HCT116 (cell line): ENCODE measurements at regions not wholly inside any gene's neighbourhood (a gene's known extent, or its start where the extent isn't known, plus 50 kb on each side); places are given as distances from the start of the nearest gene placed in this dataset.

Experiments
- ATAC-seq: fragments of 200-7000 bp; cut with Tn5 transposase; 2 replicates; pipeline ENCODE4 v1.9.1; 2020; ENCODE audit warnings: mild to moderate bottlenecking, moderate library complexity
- BruUV-seq: library from RNA; stranded (reverse); fragments of 400-500 nt; replicated peaks from 2 replicates; lab custom pipeline; 2021; lab: Mats Ljungman, UMichigan
- CTCF ChIA-PET: fragments of 300-600 bp; sonication (Branson Sonifier 250); formaldehyde crosslinking; loops from one replicate; lab custom pipeline; 2021; ENCODE audit warnings: antibody characterized with exemption; lab: Charles Lee
- POLR2A ChIA-PET: fragments of 300-600, 350-600 bp; sonication (Branson Sonifier 250); formaldehyde crosslinking; loops from one replicate; lab custom pipeline; 2021; ENCODE audit warnings: antibody characterized with exemption; lab: Charles Lee
- RAD21 ChIA-PET, 2 experiments: fragments of 300-600 bp; sonication (Branson Sonifier 250); formaldehyde crosslinking; loops; one replicate each; lab custom pipeline; 2023; ENCODE audit warnings: low total read pairs in 2 of 2; ENCODE audit not compliant: uncharacterized antibody in 2 of 2, unreplicated experiment in 2 of 2, low non-redundant PET in 1 of 2; lab: Charles Lee
- DNase-seq: peaks from one replicate; pipeline ENCODE4 v3.0.0-alpha.2; 2010; ENCODE audit warnings: low read depth, low spot score
- H2AFZ ChIP-seq: fragments of 200-600 bp; shearing (Covaris generic), sonication (generic); 2 replicates; pipeline ENCODE4 v1.6.1; 2017; ENCODE audit warnings: low read depth, mixed run types, mixed read lengths, antibody characterized with exemption, low read length; ENCODE audit not compliant: poor library complexity, severe bottlenecking
- H3K27ac ChIP-seq: 2 replicates; pipeline ENCODE4 v1.5.1; 2012; ENCODE audit warnings: low read depth, low read length
- H3K27me3 ChIP-seq: fragments of 200-600 bp; sonication (generic); 2 replicates; pipeline ENCODE4 v1.6.1; 2016; ENCODE audit warnings: mixed run types, low read length, mixed read lengths; ENCODE audit not compliant: insufficient read depth
- H3K36me3 ChIP-seq, 2 experiments: fragments of 200-500 bp in 1 of 2; fragments of 200-600 bp in 1 of 2; sonication (Bioruptor generic) in 1 of 2; sonication (generic) in 1 of 2; 2 replicates each; pipeline versions ENCODE4 v1.5.1 to v1.6.1; 2014 to 2016; ENCODE audit warnings: low read length in 2 of 2, inconsistent platforms in 1 of 2, mixed read lengths in 1 of 2, mixed run types in 1 of 2; ENCODE audit not compliant: insufficient read depth in 2 of 2, control insufficient read depth in 1 of 2
- H3K4me1 ChIP-seq, 2 experiments: fragments of 200-600 bp in 1 of 2; sonication (generic) in 1 of 2; 2 replicates each; pipeline versions ENCODE4 v1.5.1 to v1.6.1; 2012 to 2017; ENCODE audit warnings: low read length in 2 of 2, inconsistent platforms in 1 of 2, mild to moderate bottlenecking in 1 of 2, mixed read lengths in 1 of 2, mixed run types in 1 of 2, moderate library complexity in 1 of 2; ENCODE audit not compliant: insufficient read depth in 2 of 2, control insufficient read depth in 1 of 2
- H3K4me2 ChIP-seq: fragments of 200-600 bp; sonication (generic); 2 replicates; pipeline ENCODE4 v1.6.1; 2017; ENCODE audit warnings: mixed run types, low read length, mixed read lengths
- H3K4me3 ChIP-seq, 2 experiments: fragments of 200-600 bp in 1 of 2; sonication (generic) in 1 of 2; replicated peaks in 1 of 2; 2 replicates each; pipeline ENCODE4 v1.5.1; 2011 to 2016; ENCODE audit warnings: low read length in 2 of 2, control low read depth in 1 of 2, low read depth in 1 of 2, mild to moderate bottlenecking in 1 of 2, mixed read lengths in 1 of 2, mixed run types in 1 of 2
- H3K79me2 ChIP-seq: fragments of 200-600 bp; sonication (generic); 2 replicates; pipeline ENCODE4 v1.6.1; 2017; ENCODE audit warnings: mild to moderate bottlenecking, mixed run types, low read length, moderate library complexity, mixed read lengths; ENCODE audit not compliant: insufficient read depth
- H3K9ac ChIP-seq: fragments of 200-600 bp; sonication (generic); 2 replicates; pipeline ENCODE4 v1.6.1; 2016; ENCODE audit warnings: low read length, mixed read lengths
- H3K9me2 ChIP-seq: fragments of 200-600 bp; sonication (generic), shearing (Covaris generic); 2 replicates; pipeline ENCODE4 v1.6.1; 2017; ENCODE audit warnings: mixed run types, mild to moderate bottlenecking, moderate library complexity; ENCODE audit not compliant: insufficient read depth
- H3K9me3 ChIP-seq, 2 experiments: fragments of 200-500 bp in 1 of 2; fragments of 200-600 bp in 1 of 2; sonication (Bioruptor generic) in 1 of 2; sonication (generic) in 1 of 2; 2 replicates each; pipeline ENCODE4 v1.6.1; 2014 to 2017; ENCODE audit warnings: low read length in 2 of 2, mixed read lengths in 2 of 2, inconsistent platforms in 1 of 2, low read depth in 1 of 2, mild to moderate bottlenecking in 1 of 2, mixed run types in 1 of 2, moderate library complexity in 1 of 2; ENCODE audit not compliant: control insufficient read depth in 1 of 2, insufficient read depth in 1 of 2
- H4K20me1 ChIP-seq: fragments of 200-600 bp; sonication (generic), shearing (Covaris generic); 2 replicates; pipeline ENCODE4 v1.6.1; 2017; ENCODE audit warnings: mixed run types, mild to moderate bottlenecking, moderate library complexity; ENCODE audit not compliant: insufficient read depth
- EGR1 ChIP-seq: IDR thresholded peaks from 2 replicates; pipeline ENCODE4 v1.6.1; 2012; ENCODE audit warnings: low read depth
- EZH2 ChIP-seq: fragments of 200-600 bp; sonication (generic); IDR thresholded peaks from 2 replicates; pipeline ENCODE4 v1.6.1; 2017; ENCODE audit warnings: antibody characterized with exemption, mixed run types
- EZH2phosphoT487 ChIP-seq: fragments of 200-600 bp; IDR thresholded peaks from 2 replicates; pipeline ENCODE4 v1.6.1; 2018; ENCODE audit warnings: antibody characterized with exemption, borderline replicate concordance
- FOSL1 ChIP-seq: IDR thresholded peaks from 2 replicates; pipeline ENCODE4 v1.6.1; 2012; ENCODE audit warnings: low read depth
- RAD21 ChIP-seq: IDR thresholded peaks from 2 replicates; pipeline ENCODE4 v1.6.1; 2012; ENCODE audit warnings: low read depth, mild to moderate bottlenecking
- SIN3A ChIP-seq: IDR thresholded peaks from 2 replicates; pipeline ENCODE4 v1.6.1; 2012; ENCODE audit warnings: low read depth
- SP1 ChIP-seq: IDR thresholded peaks from 2 replicates; pipeline ENCODE4 v1.6.1; 2012; ENCODE audit warnings: low read depth
- SRF ChIP-seq: IDR thresholded peaks from 2 replicates; pipeline ENCODE4 v1.6.1; 2012; ENCODE audit warnings: low read depth
- TCF7L2 ChIP-seq: IDR thresholded peaks from 2 replicates; pipeline ENCODE4 v1.7.0; 2011; ENCODE audit warnings: borderline replicate concordance, inconsistent platforms; ENCODE audit not compliant: insufficient read depth, insufficient read length; ENCODE audit errors: extremely low read depth
- YY1 ChIP-seq: IDR thresholded peaks from 2 replicates; pipeline ENCODE4 v1.6.1; 2011; ENCODE audit warnings: low read length, low read depth, moderate library complexity, mild to moderate bottlenecking; ENCODE audit not compliant: insufficient replicate concordance; ENCODE audit errors: extremely low read depth
- ZFX ChIP-seq: fragments of 450-650 bp; IDR thresholded peaks from 2 replicates; pipeline ENCODE4 v1.6.1; 2017
- ZNF274 ChIP-seq: fragments of 200-500 bp; sonication (Bioruptor generic); IDR thresholded peaks from 2 replicates; pipeline ENCODE4 v1.6.1; 2014; ENCODE audit warnings: mild to moderate bottlenecking, low read depth, low read length, inconsistent platforms
- intact Hi-C: fragments of 100-400 bp; cut with micrococcal nuclease; formaldehyde crosslinking; loops from 2 replicates; pipeline ENCODE4 v1.10.0; 2022
- TF ChIP-seq, protein P1 (sequence below), 3 experiments: fragments of 200-600 bp in 1 of 3; sonication (generic) in 1 of 3; IDR thresholded peaks in 2 of 3; conservative IDR thresholded peaks in 1 of 3; 2 replicates each; pipeline ENCODE4 v1.5.1; 2012 to 2017; ENCODE audit warnings: low read depth in 2 of 3, low read length in 2 of 3, antibody characterized with exemption in 1 of 3, borderline replicate concordance in 1 of 3, control low read depth in 1 of 3, mild to moderate bottlenecking in 1 of 3, mixed read lengths in 1 of 3, mixed run types in 1 of 3, moderate library complexity in 1 of 3; ENCODE audit not compliant: insufficient read depth in 1 of 3
- TF ChIP-seq, protein P2 (sequence below): IDR thresholded peaks from 2 replicates; pipeline ENCODE4 v1.6.1; 2012
- TF ChIP-seq, protein P3 (sequence below): IDR thresholded peaks from 2 replicates; pipeline ENCODE4 v1.6.1; 2012

DNA sequence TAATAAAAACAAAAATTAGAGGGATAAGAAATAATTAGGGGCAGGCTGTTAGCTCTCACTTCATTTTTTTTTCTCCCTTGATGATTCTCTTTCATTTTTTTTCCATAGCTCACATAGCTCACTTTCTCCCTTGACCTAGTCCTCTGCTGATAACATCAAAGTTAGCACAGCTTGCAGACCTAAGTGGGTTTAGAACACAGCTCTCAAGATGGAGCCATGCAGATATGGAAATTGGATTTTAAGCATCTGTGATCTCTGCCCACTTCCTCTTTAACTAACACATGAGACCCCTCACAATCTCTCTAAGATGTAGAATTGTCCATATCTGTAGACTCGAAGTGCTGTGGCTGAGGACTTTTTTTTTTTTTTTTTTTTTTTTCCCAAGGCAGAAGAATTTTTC, 257.1 kb downstream of the SOX4 start:
- H3K79me2 ChIP-seq, result no peaks in the 10 kb centered on the region
- no peak overlapping the region for H3K4me3 ChIP-seq
- H3K4me2 ChIP-seq, result no peak overlapping the region
- intact Hi-C loops, result no loop called here
- no peaks in the 10 kb centered on the region for H3K9me3 ChIP-seq
- ChIA-PET POLR2A (interaction anchor here (0.7 kb wide), 1 partner anchor 26 kb away, joined by 3 read pairs; no protein-coding TSS in a partner anchor), RAD21 (no interaction called here), CTCF (no interaction called here)
- H3K36me3 ChIP-seq, result no peaks in the 10 kb centered on the region
- H3K27ac ChIP-seq, result no peak overlapping the region
- H3K4me1 ChIP-seq, result no peaks in the 10 kb centered on the region
- no peak overlapping the region for H2AFZ ChIP-seq
- H3K27me3 ChIP-seq, result no peaks in the 10 kb centered on the region
- H3K9ac ChIP-seq, result no peak overlapping the region
- no peak for DNase-seq
- no peak for ATAC-seq
- no peak for TF ChIP-seq TCF7L2
- TF ChIP-seq RAD21, result no peak
- TF ChIP-seq SRF, result no peak
- TF ChIP-seq, protein P1, sequence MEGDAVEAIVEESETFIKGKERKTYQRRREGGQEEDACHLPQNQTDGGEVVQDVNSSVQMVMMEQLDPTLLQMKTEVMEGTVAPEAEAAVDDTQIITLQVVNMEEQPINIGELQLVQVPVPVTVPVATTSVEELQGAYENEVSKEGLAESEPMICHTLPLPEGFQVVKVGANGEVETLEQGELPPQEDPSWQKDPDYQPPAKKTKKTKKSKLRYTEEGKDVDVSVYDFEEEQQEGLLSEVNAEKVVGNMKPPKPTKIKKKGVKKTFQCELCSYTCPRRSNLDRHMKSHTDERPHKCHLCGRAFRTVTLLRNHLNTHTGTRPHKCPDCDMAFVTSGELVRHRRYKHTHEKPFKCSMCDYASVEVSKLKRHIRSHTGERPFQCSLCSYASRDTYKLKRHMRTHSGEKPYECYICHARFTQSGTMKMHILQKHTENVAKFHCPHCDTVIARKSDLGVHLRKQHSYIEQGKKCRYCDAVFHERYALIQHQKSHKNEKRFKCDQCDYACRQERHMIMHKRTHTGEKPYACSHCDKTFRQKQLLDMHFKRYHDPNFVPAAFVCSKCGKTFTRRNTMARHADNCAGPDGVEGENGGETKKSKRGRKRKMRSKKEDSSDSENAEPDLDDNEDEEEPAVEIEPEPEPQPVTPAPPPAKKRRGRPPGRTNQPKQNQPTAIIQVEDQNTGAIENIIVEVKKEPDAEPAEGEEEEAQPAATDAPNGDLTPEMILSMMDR (IDR thresholded peaks at IDR 0.05 in 2 of 3, conservative IDR thresholded peaks at IDR 0.05 in 1 of 3; ENCODE audit: borderline replicate concordance in 1 of 3, insufficient read depth in 1 of 3, low read depth in 2 of 3, low read length in 2 of 3), result no peak
- TF ChIP-seq ZNF274, result no peak
- no peak for TF ChIP-seq EZH2
- TF ChIP-seq, protein P2, sequence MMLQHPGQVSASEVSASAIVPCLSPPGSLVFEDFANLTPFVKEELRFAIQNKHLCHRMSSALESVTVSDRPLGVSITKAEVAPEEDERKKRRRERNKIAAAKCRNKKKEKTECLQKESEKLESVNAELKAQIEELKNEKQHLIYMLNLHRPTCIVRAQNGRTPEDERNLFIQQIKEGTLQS, result no peak
- no peak for TF ChIP-seq SIN3A
- no peak for TF ChIP-seq EZH2phosphoT487
- no peak for TF ChIP-seq SP1
- no peak for TF ChIP-seq EGR1
- no peak for TF ChIP-seq YY1
- TF ChIP-seq, protein P3, sequence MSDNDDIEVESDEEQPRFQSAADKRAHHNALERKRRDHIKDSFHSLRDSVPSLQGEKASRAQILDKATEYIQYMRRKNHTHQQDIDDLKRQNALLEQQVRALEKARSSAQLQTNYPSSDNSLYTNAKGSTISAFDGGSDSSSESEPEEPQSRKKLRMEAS, result no peak
- no peak for TF ChIP-seq ZFX
- TF ChIP-seq FOSL1, result no peak
- H4K20me1 ChIP-seq, result no peaks in the 10 kb centered on the region
- BruUV-seq, result no TSS peak
- H3K9me2 ChIP-seq, result no peaks in the 10 kb centered on the region
